Panc1 (cell line): ENCODE measurements at regions not wholly inside any gene's neighbourhood (a gene's known extent, or its start where the extent isn't known, plus 50 kb on each side); places are given as distances from the start of the nearest gene placed in this dataset.

Experiments used
- ATAC-seq: fragments of 200-7000 bp; cut with Tn5 transposase; 2 replicates; pipeline ENCODE4 v1.9.1; 2020; ENCODE audit warnings: mild to moderate bottlenecking, moderate library complexity
- BruUV-seq: library from RNA; stranded (reverse); fragments of 400-500 nt; replicated peaks from 2 replicates; lab custom pipeline; 2021; lab: Mats Ljungman, UMichigan
- CTCF ChIA-PET: fragments of 300-600 bp; sonication (Branson Sonifier 250); formaldehyde crosslinking; loops from one replicate; lab custom pipeline; 2022; ENCODE audit warnings: antibody characterized with exemption; lab: Charles Lee
- POLR2A ChIA-PET: fragments of 300-600 bp; sonication (Branson Sonifier 250); formaldehyde crosslinking; loops from one replicate; lab custom pipeline; 2022; ENCODE audit warnings: antibody characterized with exemption; lab: Charles Lee
- DNase-seq: peaks from one replicate; pipeline ENCODE4 v3.0.0-alpha.2; 2010; ENCODE audit warnings: low read depth, low spot score
- H3K27ac ChIP-seq: 2 replicates; pipeline ENCODE4 v1.5.1; 2011; ENCODE audit warnings: mild to moderate bottlenecking, low read length, inconsistent platforms
- H3K27me3 ChIP-seq: fragments of 200-500 bp; sonication (Bioruptor generic); 2 replicates; pipeline ENCODE4 v1.6.0; 2014; ENCODE audit warnings: low read length, inconsistent platforms; ENCODE audit not compliant: control insufficient read depth, insufficient read depth
- H3K36me3 ChIP-seq: fragments of 200-500 bp; sonication (Bioruptor generic); 2 replicates; pipeline ENCODE4 v1.5.1; 2014; ENCODE audit warnings: inconsistent platforms, mild to moderate bottlenecking, low read length, moderate library complexity; ENCODE audit not compliant: control insufficient read depth, insufficient read depth
- H3K4me1 ChIP-seq: 2 replicates; pipeline ENCODE4 v1.5.1; 2011; ENCODE audit warnings: inconsistent platforms, mild to moderate bottlenecking, low read length, moderate library complexity; ENCODE audit not compliant: control insufficient read depth, insufficient read depth
- H3K4me3 ChIP-seq, 2 experiments: 2 replicates each; pipeline ENCODE4 v1.5.1; 2011 to 2012; ENCODE audit warnings: low read depth in 2 of 2, low read length in 2 of 2, mild to moderate bottlenecking in 2 of 2, inconsistent platforms in 1 of 2, moderate library complexity in 1 of 2
- H3K9me3 ChIP-seq: fragments of 200-500 bp; sonication (Bioruptor generic); 2 replicates; pipeline ENCODE4 v1.5.1; 2014; ENCODE audit warnings: low read depth, mild to moderate bottlenecking, inconsistent platforms, low read length, moderate library complexity; ENCODE audit not compliant: control insufficient read depth, insufficient read depth
- POLR2AphosphoS5 ChIP-seq: IDR thresholded peaks from 2 replicates; pipeline ENCODE4 v1.6.1; 2012; ENCODE audit warnings: mild to moderate bottlenecking, low read depth, low read length, moderate library complexity
- REST ChIP-seq, 2 experiments: IDR thresholded peaks; 2 replicates each; pipeline ENCODE4 v1.6.1; 2011 to 2012; ENCODE audit warnings: low read depth in 2 of 2, control low read depth in 1 of 2, low read length in 1 of 2, mild to moderate bottlenecking in 1 of 2, moderate library complexity in 1 of 2; ENCODE audit not compliant: insufficient read depth in 1 of 2
- SIN3A ChIP-seq: IDR thresholded peaks from 2 replicates; pipeline ENCODE4 v1.6.1; 2012; ENCODE audit warnings: low read depth, mild to moderate bottlenecking, low read length, moderate library complexity, borderline replicate concordance; ENCODE audit not compliant: insufficient read depth
- TCF7L2 ChIP-seq: IDR thresholded peaks from 2 replicates; pipeline ENCODE4 v1.6.1; 2011; ENCODE audit warnings: mild to moderate bottlenecking, low read depth, low read length, inconsistent platforms
- in situ Hi-C: cut with HindIII; loops from 2 replicates; pipeline ENCODE4 v1.10.0; 2016; ENCODE audit warnings: low sequenced_read_pairs, low pct_unique_long_range_greater_than_20kb
- intact Hi-C: fragments of 100-400 bp; cut with micrococcal nuclease; formaldehyde crosslinking; loops from one replicate; pipeline ENCODE4 v1.10.0; 2022; ENCODE audit not compliant: unreplicated experiment
- TF ChIP-seq, protein P1 (sequence below): fragments of 450-650 bp; IDR thresholded peaks from 2 replicates; pipeline ENCODE4 v1.5.1; 2017; ENCODE audit warnings: mild to moderate bottlenecking

DNA sequence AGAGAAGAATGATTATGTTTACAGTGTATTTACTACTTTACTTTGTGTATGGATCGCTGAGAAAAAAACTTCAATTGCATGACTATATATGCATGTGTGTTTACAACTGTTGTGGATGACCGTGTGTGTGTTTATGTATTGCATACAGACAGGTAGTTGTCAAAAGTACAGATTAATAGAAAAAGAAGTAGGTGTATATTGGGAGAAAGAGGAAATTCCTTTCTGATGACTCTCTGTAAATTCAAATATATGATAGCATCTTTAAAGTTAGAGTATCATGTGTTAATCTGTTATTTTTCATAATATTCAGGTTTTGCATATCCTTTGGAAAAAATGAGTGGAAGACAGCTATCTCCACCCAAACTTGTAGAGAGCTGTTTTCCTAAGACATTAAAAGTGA, 160.4 kb upstream of the AGR3 start:
- BruUV-seq, result no TSS peak
- Histone ChIP-seq H3K4me3 (no peak overlapping the region), H3K27me3 (no peaks in the 10 kb centered on the region), H3K9me3 (no peaks in the 10 kb centered on the region), H3K36me3 (no peaks in the 10 kb centered on the region), H3K27ac (no peak overlapping the region; the same call in 1 of the 2 replicates), H3K4me1 (peaks cover 15% of the 10 kb centered on the region)
- TF ChIP-seq TCF7L2, result no peak
- TF ChIP-seq REST (IDR thresholded peaks at IDR 0.05; ENCODE audit: insufficient read depth in 1 of 2, low read depth in 2 of 2, low read length in 1 of 2), result no peak
- no peak for TF ChIP-seq SIN3A
- no peak for TF ChIP-seq POLR2AphosphoS5
- TF ChIP-seq, protein P1, sequence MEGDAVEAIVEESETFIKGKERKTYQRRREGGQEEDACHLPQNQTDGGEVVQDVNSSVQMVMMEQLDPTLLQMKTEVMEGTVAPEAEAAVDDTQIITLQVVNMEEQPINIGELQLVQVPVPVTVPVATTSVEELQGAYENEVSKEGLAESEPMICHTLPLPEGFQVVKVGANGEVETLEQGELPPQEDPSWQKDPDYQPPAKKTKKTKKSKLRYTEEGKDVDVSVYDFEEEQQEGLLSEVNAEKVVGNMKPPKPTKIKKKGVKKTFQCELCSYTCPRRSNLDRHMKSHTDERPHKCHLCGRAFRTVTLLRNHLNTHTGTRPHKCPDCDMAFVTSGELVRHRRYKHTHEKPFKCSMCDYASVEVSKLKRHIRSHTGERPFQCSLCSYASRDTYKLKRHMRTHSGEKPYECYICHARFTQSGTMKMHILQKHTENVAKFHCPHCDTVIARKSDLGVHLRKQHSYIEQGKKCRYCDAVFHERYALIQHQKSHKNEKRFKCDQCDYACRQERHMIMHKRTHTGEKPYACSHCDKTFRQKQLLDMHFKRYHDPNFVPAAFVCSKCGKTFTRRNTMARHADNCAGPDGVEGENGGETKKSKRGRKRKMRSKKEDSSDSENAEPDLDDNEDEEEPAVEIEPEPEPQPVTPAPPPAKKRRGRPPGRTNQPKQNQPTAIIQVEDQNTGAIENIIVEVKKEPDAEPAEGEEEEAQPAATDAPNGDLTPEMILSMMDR, result no peak
- DNase-seq (no peak), ATAC-seq (no peak)
- in situ Hi-C loops (no loop called here), intact Hi-C loops (no loop called here)
- ChIA-PET CTCF (no interaction called here), POLR2A (no interaction called here)

- peaks cover 15% of the 10 kb centered on the region for H3K4me1 ChIP-seq
- in situ Hi-C loops, result no loop called here
- H3K4me3 ChIP-seq, result no peak overlapping the region
- H3K27ac ChIP-seq, result no peak overlapping the region
- no peaks in the 10 kb centered on the region for H3K36me3 ChIP-seq
- DNase-seq, result no peak
- H3K9me3 ChIP-seq, result no peaks in the 10 kb centered on the region
- no TSS peak for BruUV-seq
- ChIA-PET POLR2A (no interaction called here), CTCF (no interaction called here)
- no peaks in the 10 kb centered on the region for H3K27me3 ChIP-seq
- ATAC-seq, result no peak
- TF ChIP-seq REST (IDR thresholded peaks at IDR 0.05; ENCODE audit: insufficient read depth in 1 of 2, low read depth in 2 of 2, low read length in 1 of 2), result no peak
- TF ChIP-seq TCF7L2, result no peak
- no peak for TF ChIP-seq SIN3A
- TF ChIP-seq POLR2AphosphoS5, result no peak
- TF ChIP-seq, protein P1, result no peak
- intact Hi-C loops, result no loop called here
These were observed 161.5 kb upstream of the AGR3 start for GRCh38 chr7:17043012-17043877.
